ENCODE measurements at regions not wholly inside any gene's neighbourhood (a gene's known extent, or its start where the extent isn't known, plus 50 kb on each side); places are given as distances from the start of the nearest gene placed in this dataset.

DNA sequence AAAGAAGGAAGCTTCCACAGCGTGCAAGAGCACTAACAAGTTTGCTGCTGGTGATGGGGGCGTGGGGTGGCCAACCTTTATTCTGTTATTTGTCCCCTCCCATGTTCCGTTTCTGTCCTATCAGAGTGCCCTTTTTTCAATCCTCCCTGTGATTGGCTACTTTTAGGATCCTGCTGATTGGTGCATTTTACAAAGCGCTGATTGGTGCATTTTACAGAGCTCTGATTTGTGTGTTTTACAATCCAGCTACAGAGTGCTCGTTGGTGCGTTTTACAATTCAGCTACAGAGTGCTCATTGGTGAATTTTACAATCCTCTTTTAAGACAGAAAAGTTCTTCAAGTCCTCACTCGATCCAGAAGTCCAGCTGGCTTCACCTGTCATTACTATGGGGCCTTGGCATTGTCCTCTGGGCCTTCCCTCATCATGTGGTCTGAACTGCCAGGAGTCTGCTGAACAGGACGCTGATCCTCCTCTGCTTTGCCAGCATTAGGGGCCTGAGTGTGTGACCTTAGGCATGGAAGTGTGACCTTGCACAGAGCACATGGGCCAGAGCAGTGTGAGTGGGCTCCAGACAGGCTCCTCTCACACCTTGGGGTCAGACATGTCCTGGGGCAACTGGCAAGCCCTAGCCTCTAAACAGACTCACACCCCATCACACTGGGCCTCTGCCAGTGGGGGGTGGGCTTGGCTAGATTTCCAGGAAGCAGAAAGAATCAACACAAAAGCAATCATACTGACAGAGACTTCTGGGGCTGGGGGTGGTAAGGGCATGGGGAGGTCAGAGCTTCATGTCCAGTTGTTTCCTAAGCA lies 167.4 kb downstream of the PTPN20 start:
- no peak for DNase-seq

- no peak for DNase-seq
Observed at GRCh38 chr10:47079204-47079580, 168.0 kb downstream of the PTPN20 start.

DNA sequence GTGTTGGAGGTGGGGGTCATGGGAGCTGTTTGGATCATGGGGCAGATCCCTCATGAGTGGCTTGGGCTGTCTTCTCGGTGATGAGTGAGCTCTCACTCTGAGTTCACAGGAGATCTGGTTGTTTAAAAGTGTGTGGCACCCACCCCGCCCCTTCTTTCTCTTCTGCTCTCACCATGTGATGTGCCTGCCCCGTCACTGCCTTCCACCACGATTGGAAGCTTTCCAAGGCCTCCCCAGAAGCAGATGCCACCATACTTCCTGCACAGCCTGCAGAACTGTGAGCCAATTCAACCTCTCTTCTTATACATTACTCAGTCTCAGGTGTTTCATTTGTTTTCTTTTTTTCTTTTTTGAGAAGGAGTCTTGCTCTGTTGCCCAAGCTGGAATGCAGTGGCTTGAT lies 170.0 kb downstream of the PTPN20 start:
- DNase-seq, result peak; percentile 37

DNA sequence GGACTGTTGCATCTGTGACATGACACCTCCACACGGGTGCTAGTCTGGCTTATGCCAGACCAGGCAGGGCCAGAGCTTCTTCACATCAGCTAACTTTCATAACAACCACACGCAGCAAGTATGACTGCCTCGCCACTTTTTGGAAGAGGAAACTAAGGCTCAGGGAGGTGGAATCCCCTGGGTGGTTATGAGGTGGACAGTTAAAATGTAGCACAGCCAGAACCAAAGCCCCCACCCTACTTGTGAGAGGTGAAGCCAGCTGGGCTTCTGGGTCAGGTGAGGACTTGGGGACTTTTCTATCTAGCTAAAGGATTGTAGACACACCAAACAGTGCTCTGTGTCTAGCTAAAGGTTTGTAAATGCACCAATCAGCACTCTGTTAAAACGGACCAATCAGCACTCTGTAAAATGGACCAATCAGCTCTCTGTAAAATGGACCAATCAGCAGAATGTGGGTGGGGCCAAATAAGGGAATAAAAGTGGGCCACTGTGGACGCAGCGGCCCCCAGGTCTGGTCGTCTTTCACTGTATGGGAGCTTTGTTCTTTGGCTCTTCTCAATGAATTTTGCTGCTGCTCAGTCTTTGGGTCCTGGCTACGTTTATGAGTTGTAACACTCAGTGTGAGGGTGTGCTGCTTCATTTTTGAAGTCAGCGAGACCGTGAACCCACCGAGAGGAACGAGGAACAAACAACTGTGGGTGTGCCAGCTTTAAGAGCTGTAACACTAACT lies 171.0 kb downstream of the PTPN20 start:
- DNase-seq, result no peak

DNA sequence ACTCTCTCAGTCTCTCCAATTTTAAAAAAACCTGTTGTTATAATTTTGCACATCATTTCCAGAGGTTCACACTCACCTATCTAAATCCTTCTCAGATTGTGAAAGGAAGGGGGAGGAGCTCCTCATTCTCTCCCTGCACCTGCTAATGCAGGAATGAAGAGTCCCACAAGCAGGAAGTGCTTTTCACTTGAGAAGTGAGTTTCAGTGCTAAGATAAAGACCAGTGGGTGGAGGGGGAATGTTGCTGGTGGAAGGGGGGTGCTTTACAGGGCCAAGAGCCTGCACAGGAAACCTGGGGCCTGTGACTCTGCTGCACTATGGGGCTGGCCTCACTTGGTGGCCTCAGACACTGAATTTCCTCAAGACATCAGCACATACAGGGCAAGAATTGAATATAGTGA lies 176.4 kb downstream of the PTPN20 start:
- no peak for DNase-seq

- no peak for DNase-seq
Observed at GRCh38 chr10:47088656-47089354, 177.6 kb downstream of the PTPN20 start.

GRCh38 chr10:47090042-47090441 lies 178.8 kb downstream of the PTPN20 start:
- DNase-seq, result no peak

DNA sequence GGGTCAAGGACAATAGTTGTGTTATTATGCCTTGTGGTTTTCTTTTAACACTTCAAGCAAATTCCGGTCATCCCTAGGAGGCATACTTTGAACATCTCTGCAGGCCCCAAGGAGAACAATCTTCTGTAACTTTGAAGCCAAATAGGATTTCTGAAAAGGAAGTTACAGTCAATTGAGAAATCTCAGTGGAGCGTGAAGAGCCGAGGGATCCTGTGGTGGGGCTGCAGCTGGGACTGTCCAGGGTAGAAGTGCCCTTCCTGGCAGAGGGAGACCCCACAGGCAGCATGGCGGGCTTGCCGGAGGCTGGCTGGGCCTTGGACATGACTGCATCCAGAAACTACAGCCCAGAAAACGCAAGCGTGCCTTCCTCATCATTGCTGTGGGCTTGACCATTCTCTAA lies 179.7 kb downstream of the PTPN20 start:
- DNase-seq, result no peak

DNA sequence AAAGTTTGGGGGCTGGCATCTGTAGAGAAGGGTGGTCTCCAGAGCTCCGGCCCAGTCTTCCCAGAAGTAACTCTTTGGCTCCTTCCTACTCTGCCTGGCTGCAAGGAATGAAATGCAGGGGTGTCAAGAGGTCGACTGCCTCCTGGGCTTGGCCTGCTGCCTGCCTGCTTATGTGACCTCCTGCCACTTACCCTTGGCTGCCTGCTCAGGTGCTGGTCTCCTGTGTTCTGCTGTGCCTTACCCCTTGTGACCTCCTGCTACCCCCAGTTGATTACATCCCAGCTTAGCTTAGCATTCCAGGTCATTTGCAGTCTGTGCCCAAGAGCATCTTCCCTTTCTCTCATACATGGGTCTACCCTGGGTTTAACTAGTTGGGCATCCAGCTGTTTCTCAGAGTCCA lies 180.2 kb downstream of the PTPN20 start:
- no peak for DNase-seq

- no peak for DNase-seq
Observed at GRCh38 chr10:47092376-47092775, 181.1 kb downstream of the PTPN20 start.

- DNase-seq, result no peak
Observed at GRCh38 chr10:47092831-47093230, 181.6 kb downstream of the PTPN20 start.

GRCh38 chr10:47094126-47094525 lies 182.9 kb downstream of the PTPN20 start:
- DNase-seq, result no peak

GRCh38 chr10:47094636-47095035 lies 183.4 kb downstream of the PTPN20 start:
- DNase-seq, result no peak

DNA sequence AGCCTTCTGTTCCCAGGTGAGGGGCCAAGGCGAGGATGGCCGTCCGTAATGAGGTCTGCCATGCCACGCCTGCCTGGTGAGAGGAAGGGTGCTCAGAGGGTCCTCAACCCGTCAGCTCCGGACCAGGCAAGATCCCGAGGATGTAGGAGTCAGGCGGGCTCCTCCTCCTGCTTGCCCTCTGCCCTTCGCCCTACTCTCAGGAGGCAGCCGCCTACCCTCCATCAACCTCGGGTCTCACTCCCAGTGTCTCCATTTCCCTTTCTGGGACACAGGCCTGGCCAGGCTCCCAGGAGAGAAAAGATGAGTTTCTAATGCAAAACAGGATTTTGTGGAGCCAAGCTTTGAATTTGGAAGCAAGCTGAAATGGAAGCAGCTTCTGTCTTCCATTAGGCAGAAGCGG lies 184.0 kb downstream of the PTPN20 start:
- no peak for DNase-seq

DNA sequence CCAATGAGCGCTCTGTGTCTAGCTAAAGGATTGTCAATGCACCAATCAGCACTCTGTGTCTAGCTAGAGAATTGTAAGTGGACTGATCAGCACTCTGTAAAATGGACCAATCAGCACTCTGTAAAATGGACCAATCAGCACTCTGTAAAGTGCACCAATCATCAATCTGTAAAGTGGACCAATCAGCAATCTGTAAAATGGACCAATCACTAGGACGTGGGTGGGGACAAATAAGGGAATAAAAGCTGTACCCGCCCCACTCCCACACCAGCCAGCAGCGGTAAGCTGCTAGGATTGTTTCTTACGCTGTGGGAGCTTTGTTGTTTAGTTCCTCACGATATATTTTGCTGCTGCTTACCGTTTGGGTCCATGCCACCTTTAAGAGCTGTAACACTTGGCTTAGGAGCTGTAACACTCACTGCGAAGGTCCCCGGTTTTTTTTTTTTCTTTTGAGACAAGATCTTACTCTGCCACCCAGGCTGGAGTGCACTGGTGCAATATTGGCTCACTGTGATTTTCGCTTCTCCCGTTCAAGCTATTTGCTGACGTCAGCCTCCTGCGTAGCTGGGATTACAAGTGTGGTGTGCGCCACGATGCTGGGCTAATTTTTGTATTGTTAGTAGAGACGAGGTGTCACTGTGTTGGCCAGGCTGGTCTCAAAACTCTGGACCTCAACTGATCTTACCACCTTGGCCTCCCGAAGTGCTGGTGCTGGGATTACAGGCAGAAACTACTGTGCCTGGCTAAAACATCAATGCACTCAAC lies 184.8 kb downstream of the PTPN20 start:
- DNase-seq, result no peak

- DNase-seq, result no peak
Observed at GRCh38 chr10:47098238-47098637, 187.0 kb downstream of the PTPN20 start.

- DNase-seq, result no peak
Observed at GRCh38 chr10:47098964-47099363, 187.7 kb downstream of the PTPN20 start.

GRCh38 chr10:47099474-47099873 lies 188.2 kb downstream of the PTPN20 start:
- no peak for DNase-seq

- DNase-seq, result no peak
Observed at GRCh38 chr10:47101196-47101595, 190.0 kb downstream of the PTPN20 start.

GRCh38 chr10:47101807-47102206 lies 190.6 kb downstream of the PTPN20 start:
- no peak for DNase-seq

DNA sequence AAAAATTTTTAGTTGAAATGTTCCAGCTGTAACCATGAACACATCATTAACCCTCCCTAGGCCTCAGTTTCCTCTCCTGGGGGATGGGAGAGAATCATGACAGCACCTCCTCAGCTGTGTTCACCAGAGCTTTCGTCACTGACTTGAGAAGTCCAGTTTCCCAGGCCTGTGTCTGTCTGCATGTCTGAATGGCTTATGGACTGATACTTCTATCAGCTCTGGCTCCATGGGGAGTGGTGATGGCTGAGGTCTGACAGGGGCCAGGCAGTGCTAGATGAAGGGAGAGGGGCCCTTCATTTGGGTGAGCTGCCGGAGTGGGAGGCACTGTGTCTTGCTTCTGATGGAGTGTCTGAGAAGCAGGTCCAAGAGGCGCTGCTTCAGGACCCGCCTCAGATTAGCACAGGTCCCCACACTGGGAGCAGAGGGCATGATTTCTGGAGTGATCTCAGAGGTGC lies 192.9 kb downstream of the PTPN20 start:
- DNase-seq, result no peak

DNA sequence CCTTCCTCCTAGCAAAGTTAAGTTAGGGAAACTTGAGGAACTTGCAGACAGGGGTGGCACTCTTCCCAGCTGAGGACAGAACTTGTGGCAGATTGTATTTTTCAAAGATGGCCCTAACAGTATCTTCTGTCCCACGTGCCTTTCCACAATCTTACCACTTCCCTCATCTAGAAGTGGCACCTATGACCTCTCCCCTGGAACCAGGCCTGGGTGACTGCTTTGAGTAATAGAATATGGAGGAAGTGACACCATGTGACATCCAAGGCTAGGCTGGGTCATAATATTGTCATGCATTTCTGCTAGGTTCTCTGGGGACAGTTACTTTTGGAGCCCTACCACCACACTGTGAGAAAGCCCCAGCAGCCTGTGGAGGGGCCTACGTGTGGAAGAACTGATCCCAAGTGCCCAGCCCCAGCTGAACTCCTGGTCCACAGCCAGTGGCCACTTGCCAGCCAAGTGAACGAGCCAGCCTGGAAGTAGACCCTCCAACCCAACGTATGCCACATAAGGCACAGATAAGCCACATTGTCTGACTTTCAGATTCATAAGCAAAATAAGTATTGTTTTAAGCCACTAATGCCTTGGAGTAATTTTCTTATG lies 193.7 kb downstream of the PTPN20 start:
- peak; percentile 79 for DNase-seq

Measured in suppressor macrophage treated with lipopolysaccharide for 4 hours (primary cell).